Peyer's patch (tissue), 4 donors: ENCODE measurements at regions not wholly inside any gene's neighbourhood (a gene's known extent, or its start where the extent isn't known, plus 50 kb on each side); places are given as distances from the start of the nearest gene placed in this dataset.

Source experiments
- POLR2A ChIP-seq, 2 donors: fragments of 450-650 bp; IDR thresholded peaks; one replicate each; pipeline ENCODE4 v1.5.1; 2017; ENCODE audit warnings: antibody characterized with exemption in 2 of 2, mild to moderate bottlenecking in 2 of 2, moderate library complexity in 2 of 2
- TF ChIP-seq, protein P1 (sequence below), 6 experiments: fragments of 450-650 bp in 4 of 6; fragments of 200-600 bp in 2 of 6; sonication (generic) in 1 of 6; IDR thresholded peaks; one replicate each; pipeline ENCODE4 v1.5.1; 2017 to 2019; ENCODE audit warnings: antibody characterized with exemption in 6 of 6, mild to moderate bottlenecking in 3 of 6, moderate library complexity in 1 of 6

DNA sequence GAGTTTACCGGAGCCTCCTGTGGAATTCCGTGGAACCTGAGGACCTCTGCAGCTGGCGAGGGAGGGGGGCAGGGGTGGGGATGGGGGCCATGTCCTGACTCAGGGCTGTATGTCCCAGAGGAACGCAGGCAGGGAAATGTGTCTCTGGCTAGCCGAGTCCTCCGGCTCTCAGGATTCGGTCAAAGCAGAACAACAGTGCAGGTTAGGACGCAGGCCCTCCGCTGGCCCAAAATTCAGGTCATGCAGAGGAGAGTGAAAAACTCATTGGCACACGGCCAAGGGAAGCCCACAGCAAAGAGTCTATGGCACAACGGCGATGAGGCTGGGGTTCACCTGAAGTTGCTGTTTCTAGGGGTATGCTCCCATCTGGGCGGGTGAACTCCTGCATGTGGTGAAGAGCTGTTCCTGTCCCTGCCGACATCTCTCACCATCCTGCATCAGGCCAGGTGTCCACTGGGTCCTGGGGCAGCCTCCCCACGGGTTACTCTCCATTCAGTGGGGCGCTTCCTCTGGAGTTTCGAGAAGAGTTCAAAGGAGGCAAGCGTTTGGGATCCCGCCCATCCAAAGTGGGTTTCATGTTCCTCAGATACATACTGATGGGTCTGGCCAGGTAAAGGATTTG, 1055.3 kb downstream of the BRD1 start:
- TF ChIP-seq, protein P1, sequence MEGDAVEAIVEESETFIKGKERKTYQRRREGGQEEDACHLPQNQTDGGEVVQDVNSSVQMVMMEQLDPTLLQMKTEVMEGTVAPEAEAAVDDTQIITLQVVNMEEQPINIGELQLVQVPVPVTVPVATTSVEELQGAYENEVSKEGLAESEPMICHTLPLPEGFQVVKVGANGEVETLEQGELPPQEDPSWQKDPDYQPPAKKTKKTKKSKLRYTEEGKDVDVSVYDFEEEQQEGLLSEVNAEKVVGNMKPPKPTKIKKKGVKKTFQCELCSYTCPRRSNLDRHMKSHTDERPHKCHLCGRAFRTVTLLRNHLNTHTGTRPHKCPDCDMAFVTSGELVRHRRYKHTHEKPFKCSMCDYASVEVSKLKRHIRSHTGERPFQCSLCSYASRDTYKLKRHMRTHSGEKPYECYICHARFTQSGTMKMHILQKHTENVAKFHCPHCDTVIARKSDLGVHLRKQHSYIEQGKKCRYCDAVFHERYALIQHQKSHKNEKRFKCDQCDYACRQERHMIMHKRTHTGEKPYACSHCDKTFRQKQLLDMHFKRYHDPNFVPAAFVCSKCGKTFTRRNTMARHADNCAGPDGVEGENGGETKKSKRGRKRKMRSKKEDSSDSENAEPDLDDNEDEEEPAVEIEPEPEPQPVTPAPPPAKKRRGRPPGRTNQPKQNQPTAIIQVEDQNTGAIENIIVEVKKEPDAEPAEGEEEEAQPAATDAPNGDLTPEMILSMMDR (IDR thresholded peaks at IDR 0.05) = no peak
- TF ChIP-seq POLR2A (IDR thresholded peaks at IDR 0.05) = no peak
